H1 (cell line): ENCODE measurements at regions not wholly inside any gene's neighbourhood (a gene's known extent, or its start where the extent isn't known, plus 50 kb on each side); places are given as distances from the start of the nearest gene placed in this dataset.

Experiments
- CEBPB ChIP-seq: IDR thresholded peaks from 2 replicates; pipeline ENCODE4 v1.6.1; 2012; ENCODE audit warnings: low read depth, low read length
- PHF8 ChIP-seq: fragments of 200-600 bp; sonication (generic); conservative IDR thresholded peaks from 2 replicates; pipeline ENCODE4 v1.7.1; 2012; ENCODE audit warnings: low read depth, mild to moderate bottlenecking, inconsistent platforms, low read length, moderate library complexity

- TF ChIP-seq CEBPB (no peak), PHF8 (no peak)
These were observed 324.7 kb upstream of the JARID2 start for GRCh38 chr6:14921170-14921569.
